HFF-Myc (cell line): ENCODE measurements at regions not wholly inside any gene's neighbourhood (a gene's known extent, or its start where the extent isn't known, plus 50 kb on each side); places are given as distances from the start of the nearest gene placed in this dataset.

ENCODE experiments used
- DNase-seq: peaks from one replicate; pipeline ENCODE4 v3.0.0-alpha.2; 2011; ENCODE audit warnings: low read depth; ENCODE audit errors: extremely low read depth
- H3K4me3 ChIP-seq: replicated peaks from 2 replicates; pipeline ENCODE4 v1.5.1; 2011; ENCODE audit warnings: low read depth, mild to moderate bottlenecking, control low read depth, low read length
- CTCF ChIP-seq: IDR thresholded peaks from 2 replicates; pipeline ENCODE4 v1.5.1; 2012; ENCODE audit warnings: mild to moderate bottlenecking, low read depth, low read length, control low read depth; ENCODE audit errors: missing control alignments

- no peak for DNase-seq
- TF ChIP-seq CTCF: no peak
- H3K4me3 ChIP-seq: no peak overlapping the region
Observed at GRCh38 chr3:62990704-62991413, 115.6 kb upstream of the CADPS start.

- TF ChIP-seq CTCF: no peak
- H3K4me3 ChIP-seq: no peak overlapping the region
- no peak for DNase-seq
Observed at GRCh38 chr3:62992520-62992919, 117.3 kb upstream of the CADPS start.

GRCh38 chr3:62995119-62995518 lies 119.9 kb upstream of the CADPS start:
- H3K4me3 ChIP-seq: no peak overlapping the region
- no peak for TF ChIP-seq CTCF
- no peak for DNase-seq

- no peak overlapping the region for H3K4me3 ChIP-seq
- TF ChIP-seq CTCF: no peak
- no peak for DNase-seq
Observed at GRCh38 chr3:62995530-62995929, 120.3 kb upstream of the CADPS start.

- no peak for DNase-seq
- TF ChIP-seq CTCF: no peak
- H3K4me3 ChIP-seq: no peak overlapping the region
Observed at GRCh38 chr3:62997369-62997768, 122.2 kb upstream of the CADPS start.

- DNase-seq: no peak
- H3K4me3 ChIP-seq: no peak overlapping the region
- no peak for TF ChIP-seq CTCF
Observed at GRCh38 chr3:62999158-62999557, 123.9 kb upstream of the CADPS start.

- no peak for DNase-seq
- no peak overlapping the region for H3K4me3 ChIP-seq
- TF ChIP-seq CTCF: no peak
Observed at GRCh38 chr3:62999791-63000190, 124.6 kb upstream of the CADPS start.
